Left hindlimb (tissue), 1 donor: ENCODE measurements at regions not wholly inside any gene's neighbourhood (a gene's known extent, or its start where the extent isn't known, plus 50 kb on each side); places are given as distances from the start of the nearest gene placed in this dataset.

Experiments
- DNase-seq: peaks from one replicate; pipeline ENCODE4 v3.0.0-alpha.2; 2018

DNA sequence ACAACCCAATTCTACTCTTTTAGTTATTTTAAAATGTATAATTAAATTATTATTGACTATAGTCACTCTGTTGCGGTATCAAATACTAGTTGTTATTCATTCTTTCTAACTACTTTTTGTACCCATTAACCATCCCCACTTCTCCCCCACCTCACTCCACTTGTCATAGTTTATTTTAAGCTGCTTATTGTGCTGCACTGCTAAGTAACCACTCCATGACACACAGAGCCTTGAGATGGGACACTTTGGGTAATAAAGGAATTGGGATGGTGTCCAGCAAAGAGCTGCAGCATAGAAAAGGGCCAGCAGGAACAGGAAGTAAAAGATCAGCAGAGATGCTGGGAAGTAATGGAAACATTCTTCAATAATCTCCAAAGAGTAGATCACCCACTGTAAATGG is 123.0 kb downstream of the RPS29 start:
- no peak for DNase-seq

DNA sequence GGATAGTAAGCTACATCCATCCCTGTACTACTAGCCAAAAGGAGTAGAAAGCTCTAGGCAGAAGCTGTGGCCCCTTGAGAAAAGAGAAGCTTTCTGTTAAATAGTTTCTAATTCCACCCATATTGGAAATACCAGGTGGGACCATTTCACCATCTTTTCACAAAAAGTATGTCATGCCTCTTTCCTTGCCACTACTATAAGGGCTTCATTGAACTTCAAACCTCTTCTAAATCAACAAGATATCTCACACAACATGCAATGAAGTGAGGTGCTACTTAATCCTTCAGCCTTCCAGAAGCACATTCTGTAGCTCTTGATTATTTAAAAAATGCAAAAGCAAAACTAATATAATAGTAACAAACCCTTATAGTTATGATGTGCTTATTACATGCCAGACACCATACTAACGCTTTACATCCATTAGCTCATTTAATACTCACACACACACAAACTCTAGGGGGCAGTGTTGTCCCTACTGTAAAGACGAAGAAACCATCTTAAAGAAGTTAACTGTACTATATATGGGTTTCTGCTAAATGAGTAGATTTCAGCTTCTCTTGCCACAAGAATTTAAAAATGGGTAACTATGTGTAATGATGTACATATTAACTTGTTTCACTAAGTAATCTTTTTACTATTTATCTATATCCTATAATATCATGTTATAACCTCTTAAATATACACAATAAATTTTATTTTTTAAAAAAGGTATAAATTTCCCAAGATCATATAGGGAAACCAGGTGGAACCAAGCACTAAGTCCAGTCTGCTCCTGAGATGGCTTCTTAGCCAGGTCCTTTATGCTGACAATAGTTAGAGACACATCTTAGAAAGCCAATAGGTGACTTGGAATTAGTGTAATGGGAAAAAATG is 124.4 kb downstream of the RPS29 start:
- DNase-seq: no peak

DNA sequence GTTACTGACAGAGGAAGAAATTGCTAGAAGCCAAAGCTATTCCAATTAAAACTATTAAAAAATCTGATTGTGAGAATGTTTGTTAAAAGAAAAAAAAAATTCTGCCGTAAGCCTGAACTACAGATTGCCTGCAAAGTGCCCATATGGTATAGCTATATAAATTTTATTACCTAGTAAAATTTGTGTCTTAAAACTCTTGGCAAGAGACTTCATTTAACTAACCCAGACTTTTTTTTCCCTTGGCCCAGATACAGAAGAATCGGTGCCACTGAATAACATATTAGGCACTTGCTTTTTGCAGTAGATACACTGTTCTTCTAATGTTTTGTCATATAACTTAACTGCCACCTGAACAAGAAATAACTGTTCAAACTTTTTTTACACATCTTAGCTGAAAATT is 125.5 kb downstream of the RPS29 start:
- DNase-seq: no peak

DNA sequence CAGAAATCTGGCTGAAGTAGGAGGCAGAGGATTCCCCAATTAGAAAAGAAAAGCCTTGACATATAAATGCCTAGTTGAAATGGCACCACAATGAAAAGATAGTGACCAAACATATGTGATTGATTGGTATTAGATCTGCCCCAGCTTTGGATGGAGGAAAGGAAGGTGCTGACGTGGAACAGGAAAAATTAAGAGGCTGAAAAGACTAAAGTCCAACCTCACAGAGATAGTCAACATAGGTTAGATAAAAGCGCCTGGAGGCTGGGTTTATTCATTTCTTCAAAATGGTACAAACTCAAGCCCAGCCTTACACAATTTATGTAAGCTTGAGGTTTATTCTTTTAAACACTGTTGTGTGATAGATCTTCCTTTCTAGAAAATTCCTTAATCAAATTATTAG is 129.6 kb downstream of the RPS29 start:
- DNase-seq: no peak

DNA sequence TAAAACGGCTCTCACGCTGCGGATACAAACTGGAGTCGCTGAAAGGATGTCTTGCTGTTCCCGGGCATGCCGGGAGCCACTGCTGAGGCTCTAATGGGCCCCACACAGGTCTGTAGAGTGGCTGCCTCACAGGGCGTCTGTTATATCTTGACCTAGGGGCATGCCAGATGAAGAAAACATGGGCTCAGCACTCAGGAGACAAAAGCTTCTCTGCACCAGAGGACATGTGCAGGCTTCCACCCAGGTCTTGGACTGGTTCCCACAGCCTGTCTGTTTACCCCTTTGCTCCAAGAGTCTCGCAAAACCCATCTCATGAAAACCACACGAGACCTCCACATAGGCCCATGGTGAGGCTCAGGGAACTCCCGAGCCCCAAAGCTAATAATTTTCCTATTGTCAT is 134.2 kb downstream of the RPS29 start:
- DNase-seq: no peak

DNA sequence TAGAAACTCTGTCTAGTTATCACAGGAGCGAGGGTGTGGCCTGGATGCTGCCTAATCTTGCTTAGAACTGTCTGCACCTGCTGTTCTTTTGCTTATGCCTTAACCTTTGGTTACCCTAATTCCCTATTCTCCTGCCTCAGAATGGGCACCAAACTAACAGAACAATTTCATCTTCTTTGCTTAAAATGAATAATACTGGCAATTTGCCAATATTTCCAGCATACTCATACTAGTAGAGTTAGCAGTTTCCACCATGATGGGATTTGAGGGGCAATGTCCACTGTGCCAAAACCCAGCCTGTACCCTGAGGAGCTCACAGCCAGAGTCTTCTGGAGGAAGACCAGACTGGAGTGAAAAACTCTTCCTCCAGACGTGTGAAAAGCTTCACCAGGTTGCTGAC is 136.4 kb downstream of the RPS29 start:
- DNase-seq: no peak

DNA sequence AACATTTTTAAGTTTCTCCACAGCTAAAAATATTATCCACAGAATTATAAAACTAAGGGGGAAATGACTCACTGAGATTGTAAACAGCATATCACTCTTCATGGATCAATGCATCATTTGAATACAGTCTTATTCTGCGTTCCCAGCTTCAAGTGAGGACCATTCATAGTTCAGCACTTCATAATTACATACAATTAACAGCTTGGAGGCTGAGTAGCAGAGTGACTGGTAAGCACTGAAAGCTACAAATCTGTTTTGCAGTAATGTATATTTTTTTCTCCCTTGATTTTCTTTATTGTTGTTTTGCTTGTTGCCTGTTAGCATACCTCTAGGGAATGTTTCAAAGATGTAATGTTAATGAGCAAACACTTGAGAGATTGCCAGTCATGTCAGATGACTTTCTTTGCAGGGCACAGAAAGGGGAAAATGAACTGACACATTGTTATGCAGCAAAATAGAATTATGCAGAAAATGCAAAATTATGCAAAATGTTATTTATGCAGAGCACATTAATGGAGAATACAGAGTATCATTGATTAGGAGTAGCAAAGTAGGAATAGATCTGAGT is 138.6 kb downstream of the RPS29 start:
- no peak for DNase-seq

DNA sequence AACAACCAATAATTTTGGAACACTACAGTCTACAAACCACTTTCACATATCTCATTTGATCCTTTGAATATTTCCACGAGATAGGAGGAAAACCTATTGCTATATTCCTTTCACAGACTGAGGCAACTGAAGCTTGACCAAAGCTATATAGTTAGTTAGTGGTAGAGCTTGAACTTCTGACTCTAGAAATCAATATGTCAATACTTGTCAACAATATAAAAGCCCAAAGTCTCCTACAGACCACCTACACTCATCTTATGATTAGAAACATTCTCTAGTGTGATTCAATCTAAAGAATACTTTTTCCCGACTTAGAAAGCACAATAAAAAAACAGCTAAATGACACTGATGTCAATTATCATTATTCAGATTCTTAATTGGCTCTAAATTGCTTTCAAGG is 139.4 kb downstream of the RPS29 start:
- no peak for DNase-seq

DNA sequence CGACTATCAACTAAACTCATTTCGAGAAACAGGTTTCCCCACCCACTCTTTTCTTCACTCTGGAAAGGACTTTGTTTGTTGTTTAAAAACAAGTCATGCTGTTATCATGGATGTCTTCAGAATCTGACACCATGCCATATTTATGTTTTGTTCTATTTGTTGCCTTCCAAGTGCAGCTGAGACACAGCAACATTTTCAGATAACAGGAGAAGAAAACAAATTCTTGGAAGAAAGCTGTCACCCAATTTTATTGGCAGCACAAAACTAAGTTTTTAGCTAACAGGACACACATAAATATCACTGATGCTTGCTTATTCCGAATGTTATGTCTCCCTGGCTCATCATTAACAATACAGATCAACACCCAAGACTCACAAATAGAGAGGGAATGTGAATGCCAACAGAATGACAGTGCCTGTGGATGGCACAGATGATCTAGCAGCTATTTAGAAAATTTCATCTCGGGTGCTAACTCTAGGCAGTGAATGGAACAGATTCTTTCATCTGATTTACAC is 147.9 kb downstream of the RPS29 start:
- DNase-seq: no peak

DNA sequence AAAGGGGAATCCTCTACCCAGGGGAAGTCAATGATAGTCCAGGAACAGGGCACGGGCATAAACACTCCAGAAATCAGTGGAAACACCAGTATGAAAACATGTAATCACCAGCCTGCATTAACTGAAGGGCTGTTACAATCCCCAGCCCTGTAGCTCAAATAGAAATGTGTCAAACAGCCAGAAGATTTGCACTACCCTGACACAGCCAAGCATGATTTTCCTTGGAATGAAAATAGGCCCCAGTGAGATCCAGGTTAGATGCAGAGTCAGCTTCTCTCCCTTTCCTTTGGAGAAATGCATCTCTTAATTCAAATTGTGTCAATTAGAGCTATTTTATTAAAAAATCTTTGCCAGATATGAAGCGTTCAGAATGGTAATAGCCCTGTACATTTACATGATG is 158.1 kb downstream of the RPS29 start:
- DNase-seq: no peak

DNA sequence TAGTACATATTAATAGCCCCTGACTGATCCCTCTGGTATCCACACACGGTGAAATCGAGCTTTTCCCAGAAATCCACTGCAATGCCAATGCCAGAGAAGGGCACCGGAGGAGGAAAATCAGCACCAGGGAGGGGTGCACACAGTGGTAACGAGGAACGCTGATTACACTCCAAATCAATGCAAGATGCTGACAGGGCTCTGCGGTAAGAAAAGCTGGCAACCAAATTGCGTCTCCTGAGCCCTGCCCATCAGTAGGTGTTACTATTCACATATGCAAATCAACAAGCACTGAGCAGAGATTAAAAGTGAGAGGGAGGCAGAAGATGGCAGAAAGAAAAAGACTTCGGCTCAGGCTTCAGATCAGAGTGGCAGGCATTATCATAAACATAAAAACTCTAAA is 159.1 kb downstream of the RPS29 start:
- DNase-seq: no peak

DNA sequence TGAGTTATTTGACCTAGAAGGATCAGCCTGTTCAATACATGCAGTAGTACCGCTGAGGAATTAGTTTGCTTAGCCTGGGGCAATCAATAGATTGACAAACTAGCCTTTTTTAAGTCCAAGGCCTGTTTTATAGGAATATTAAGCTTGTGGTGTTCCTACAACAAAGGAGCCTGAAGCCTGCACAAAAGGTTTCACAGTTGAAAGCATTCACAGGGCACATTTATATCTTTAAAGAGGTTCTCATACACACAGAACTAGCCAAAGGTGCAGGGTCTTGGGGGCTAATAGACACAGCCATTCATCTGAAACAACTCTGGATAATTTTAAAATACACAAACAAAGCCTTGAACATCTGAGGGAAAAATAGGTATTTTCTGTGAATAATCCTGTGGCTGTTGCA is 160.3 kb downstream of the RPS29 start:
- no peak for DNase-seq

DNA sequence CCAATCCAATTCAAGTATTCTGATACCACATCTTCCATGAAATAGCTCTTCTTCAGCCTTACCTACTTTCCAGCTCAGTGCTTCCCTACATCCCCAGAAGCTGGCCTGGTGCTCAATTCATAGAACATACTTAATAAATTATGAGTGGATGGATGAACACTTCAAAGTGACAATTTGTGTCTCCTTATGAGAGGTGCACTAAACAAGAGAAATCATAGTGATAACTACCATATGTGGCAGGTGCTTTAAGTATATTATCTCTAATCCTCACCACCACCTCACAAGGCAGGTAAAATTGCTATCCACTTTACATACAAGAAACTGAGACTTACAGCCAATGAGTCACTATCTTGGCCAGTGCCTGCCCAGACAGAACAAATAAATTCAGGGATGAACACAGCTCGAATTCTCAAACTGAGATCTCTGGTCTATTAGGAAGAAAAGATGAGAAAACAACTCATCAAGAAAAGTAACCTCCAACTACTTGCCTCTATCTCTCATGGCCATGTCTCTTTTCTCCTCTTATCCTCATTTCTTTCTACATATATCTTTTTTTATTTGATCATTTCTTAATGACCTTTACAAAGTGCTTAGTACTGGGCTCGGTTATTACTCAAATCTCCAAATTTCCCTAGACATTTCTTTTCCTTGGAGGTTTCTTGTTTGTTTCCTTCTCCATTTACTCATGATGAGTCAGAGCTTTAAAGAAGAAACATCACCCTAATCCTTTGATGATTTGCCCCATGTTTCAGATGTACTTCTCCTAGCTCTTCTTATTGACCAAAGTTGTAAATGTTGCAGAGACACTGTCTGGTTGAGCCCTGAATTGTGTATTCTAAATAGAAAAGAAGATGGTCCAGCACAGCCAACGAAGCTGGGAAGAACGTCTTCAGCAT is 161.5 kb downstream of the RPS29 start:
- DNase-seq: no peak

DNA sequence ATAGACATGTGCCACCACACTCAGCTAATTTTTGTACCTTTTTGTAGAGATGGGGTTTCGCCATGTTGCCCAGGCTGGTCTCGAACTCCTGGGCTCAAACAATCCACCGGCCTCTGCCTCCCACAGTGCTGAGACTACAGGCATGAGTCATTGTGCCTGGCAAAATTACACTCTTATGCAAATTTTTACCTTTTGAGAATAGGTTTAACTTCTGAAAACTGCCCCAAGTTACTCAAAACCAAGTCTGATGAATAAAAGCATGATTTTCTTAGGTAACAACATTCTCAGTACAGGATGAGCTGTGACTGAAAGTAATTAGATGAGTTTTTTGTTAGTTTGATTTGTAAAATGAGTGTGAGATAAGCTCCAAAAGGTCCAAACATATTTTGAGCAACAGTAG is 166.0 kb downstream of the RPS29 start:
- DNase-seq: no peak

DNA sequence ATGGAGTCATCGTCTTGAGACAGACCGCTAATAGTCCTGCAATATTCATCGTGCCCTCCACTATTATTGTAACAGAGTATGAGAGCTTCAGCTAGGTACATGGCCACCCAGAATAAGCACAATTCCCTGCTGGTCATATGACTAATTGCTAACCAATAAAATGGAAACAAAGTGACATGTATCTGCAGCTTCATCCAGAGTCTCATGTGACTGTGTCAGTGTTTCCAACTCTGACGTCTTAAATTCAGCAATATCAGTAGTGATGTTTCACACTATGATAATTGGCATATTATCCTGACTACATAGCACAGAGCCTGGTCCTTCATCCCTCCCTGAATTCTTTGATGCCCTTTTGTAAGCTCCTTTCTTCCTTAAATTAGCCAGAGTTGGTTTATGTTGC is 167.4 kb downstream of the RPS29 start:
- DNase-seq: no peak

DNA sequence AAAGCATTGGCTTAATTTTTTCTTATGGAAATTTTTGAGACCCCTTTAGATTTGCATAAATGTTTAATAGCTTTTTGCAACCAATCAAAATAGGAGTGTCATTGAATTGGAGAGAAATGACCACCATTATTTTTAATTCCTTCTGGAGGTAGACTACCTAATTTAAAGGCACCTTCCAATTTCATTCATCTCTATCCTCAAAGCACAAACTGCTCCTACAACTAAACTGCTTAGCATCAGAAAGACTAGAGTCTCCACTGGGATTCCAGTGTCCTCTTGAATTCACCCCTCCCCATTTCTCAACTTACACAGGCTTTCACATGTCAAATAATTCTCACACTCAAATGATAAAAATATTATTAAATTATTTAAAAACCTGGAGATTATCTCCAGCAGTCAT is 168.4 kb downstream of the RPS29 start:
- no peak for DNase-seq

DNA sequence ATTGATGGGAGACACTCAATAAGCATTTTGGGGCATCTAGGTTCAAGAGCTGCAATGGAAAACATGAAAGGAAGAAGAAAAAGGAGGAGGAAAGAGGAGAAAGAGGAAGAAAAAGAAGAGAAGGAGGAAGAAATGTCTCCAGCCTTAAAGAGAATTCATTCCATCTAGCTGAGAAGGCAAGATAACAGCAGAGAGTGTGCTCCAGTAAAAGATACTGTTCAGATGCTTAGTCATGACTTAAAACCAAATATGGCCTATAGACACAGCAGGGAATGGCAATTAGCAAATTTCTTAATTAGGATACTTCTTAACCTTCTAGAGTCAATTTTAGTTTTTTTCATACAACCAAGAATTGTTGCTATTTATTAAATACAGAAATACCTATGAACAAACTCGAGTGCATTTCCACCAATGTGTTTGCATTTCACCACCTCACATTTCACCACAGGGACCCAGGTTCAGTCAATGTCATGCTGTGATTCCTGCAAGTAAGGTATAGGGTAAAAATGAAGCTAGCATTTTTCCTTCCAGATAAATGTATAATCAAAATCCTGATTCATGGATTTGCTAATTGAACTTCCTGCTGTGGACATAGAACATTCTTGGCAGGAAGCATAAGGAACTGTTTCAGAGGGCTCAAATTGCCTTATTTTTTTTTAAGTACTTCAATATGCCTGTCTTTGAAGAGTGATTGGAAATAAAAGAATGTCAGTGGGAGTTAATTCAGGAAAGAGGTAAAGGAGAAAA is 177.8 kb downstream of the RPS29 start:
- no peak for DNase-seq

DNA sequence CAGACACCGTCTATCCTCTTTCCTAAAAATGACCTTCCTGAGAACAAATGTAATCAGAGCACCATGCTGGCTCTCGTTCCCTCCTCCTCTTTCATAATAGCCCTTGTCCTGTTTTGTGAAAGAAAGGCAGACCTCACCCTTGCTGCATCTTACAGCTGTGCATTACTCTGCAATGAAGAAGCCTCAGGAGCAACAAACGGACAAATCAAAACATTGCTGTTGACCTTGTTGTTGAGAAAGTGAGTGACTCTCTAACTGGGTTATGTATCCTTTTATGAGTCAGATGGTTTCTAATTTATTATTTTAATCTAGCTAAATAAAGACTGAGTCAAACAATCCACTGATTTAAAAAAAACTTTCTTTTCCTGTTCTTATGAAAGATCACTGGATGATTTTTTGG is 180.9 kb downstream of the RPS29 start:
- DNase-seq: no peak

DNA sequence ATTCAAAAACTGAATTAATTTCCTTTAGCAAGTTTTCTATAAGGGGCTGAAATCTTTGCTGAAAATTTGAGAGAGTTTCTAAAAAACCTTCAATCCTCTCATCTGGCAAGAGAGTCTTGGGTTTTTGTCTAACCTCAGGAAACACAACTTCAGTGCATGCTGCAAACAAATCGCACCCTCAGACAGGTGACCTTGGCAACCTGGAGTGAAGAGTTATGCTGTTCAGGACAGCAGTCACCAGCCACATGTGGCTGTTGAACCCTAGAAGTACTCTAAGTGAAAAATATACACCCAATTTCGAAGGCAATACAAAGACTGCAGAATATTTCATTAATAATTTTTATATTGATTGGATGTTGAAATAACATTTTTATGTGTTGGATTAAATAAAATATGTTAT is 184.8 kb downstream of the RPS29 start:
- DNase-seq: no peak

DNA sequence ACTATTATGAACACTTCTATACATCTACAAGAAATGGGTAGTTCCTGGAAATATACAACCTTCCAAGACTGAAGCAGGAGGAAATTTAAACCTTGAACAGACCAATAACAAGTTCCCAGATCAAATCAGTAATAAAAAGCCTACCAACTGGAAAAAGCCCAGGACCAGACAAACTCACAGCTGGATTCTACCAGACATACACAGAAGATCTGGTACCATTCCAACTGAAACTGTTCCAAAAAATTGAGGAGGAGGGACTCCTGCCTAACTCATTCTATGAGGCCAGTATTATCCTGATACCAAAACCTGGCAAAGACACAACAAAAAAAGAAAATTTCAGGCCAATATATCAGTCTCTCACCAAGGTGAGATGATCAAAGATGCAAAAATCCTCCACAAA is 189.4 kb downstream of the RPS29 start:
- no peak for DNase-seq

DNA sequence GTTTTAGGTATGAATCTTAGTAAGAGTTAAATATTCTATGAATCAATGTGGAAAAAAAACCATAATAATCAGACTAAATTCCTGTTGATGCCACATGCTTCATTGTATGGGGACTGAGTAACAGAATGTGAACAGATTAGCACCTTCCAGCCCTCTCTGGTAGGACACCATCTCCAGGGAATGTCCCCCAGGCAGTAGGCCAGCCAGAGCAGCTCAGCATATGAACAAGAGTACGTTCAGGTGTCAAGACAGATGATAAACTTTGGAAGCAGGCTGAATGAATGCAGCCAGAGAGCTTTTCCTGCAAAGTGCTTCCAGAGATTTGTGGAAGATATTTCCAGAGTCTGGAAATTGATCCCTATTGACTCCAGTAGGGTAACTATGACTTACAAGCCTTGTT is 204.4 kb downstream of the RPS29 start:
- no peak for DNase-seq

DNA sequence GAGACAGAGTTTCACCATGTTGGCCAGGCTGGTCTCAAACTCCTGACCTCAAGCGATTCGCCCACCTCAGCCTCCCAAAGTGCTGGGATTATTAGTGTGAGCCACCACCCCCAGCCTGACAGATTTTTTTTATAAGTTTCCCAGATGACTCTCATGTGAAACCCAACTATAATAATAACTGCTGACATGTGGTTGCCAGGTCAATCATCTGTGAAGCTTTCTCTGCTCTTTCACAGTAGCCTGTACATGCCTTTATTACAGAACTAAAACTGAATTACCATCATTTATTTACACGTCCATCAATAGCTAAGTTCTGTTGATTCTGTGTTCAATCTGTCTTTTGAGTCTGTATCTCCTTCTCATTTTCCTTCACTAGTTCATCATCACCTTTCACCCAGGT is 218.5 kb downstream of the RPS29 start:
- no peak for DNase-seq

DNA sequence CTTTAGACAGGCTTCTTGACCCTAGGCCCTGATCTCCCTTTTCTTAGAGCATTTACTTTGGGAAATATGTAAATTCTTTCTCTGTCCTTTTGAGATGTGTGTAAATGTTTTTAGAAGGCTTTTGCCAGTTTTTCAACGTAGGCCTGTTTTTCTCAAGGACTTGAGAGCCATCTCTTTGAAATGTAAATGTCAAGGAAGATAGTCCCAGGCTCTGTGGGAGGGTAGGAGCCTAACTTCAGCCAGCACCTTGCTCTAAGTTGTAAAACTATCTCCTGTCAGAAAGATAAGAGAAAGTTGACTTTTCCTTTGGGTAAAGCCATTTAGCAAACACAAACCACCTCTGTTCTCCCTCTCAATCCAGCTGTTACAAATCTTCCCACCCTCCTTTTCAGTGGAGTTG is 219.8 kb downstream of the RPS29 start:
- DNase-seq: no peak
